Kidney (tissue), 13 donors: ENCODE measurements at regions not wholly inside any gene's neighbourhood (a gene's known extent, or its start where the extent isn't known, plus 50 kb on each side); places are given as distances from the start of the nearest gene placed in this dataset.

Experiments used
- DNase-seq, 5 donors: peaks; one replicate each; pipeline ENCODE4 v3.0.0-alpha.2; 2013 to 2020
- FAIRE-seq: peaks from 2 replicates; lab custom pipeline; 2012; peaks lifted over from hg19 to GRCh38; lab: Jason Lieb, UNC
- H3K27ac ChIP-seq, 2 donors: one replicate each; pipeline ENCODE4 v1.7.0; 2013; ENCODE audit warnings: low read depth in 2 of 2, low read length in 2 of 2, inconsistent platforms in 1 of 2
- H3K27me3 ChIP-seq: one replicate; pipeline ENCODE4 v1.7.1; 2013; ENCODE audit warnings: low read length, inconsistent platforms; ENCODE audit not compliant: control insufficient read depth, insufficient read depth
- H3K36me3 ChIP-seq, 3 donors: one replicate each; pipeline versions ENCODE4 v1.7.0 to v1.7.1; 2013; ENCODE audit warnings: low read length in 3 of 3, control low read depth in 1 of 3, inconsistent platforms in 1 of 3; ENCODE audit not compliant: insufficient read depth in 3 of 3, control insufficient read depth in 2 of 3
- H3K4me1 ChIP-seq, 3 donors: one replicate each; pipeline versions ENCODE4 v1.7.0 to v1.7.1; 2013; ENCODE audit warnings: low read length in 3 of 3, inconsistent platforms in 1 of 3, low read depth in 1 of 3; ENCODE audit not compliant: control insufficient read depth in 2 of 3, insufficient read depth in 2 of 3
- H3K4me3 ChIP-seq, 3 donors: one replicate each; pipeline versions ENCODE4 v1.7.0 to v1.8.1; 2013; ENCODE audit warnings: low read length in 3 of 3, control low read depth in 1 of 3, inconsistent platforms in 1 of 3
- H3K9ac ChIP-seq, 3 donors: one replicate each; pipeline versions ENCODE4 v1.7.0 to v1.7.1; 2013; ENCODE audit warnings: low read length in 3 of 3, control low read depth in 1 of 3, inconsistent platforms in 1 of 3
- H3K9me3 ChIP-seq, 3 donors: one replicate each; pipeline versions ENCODE4 v1.7.0 to v1.7.1; 2013; ENCODE audit warnings: low read length in 3 of 3, control low read depth in 1 of 3, inconsistent platforms in 1 of 3; ENCODE audit not compliant: control insufficient read depth in 2 of 3, insufficient read depth in 1 of 3
- intact Hi-C: fragments of 100-400 bp; cut with DNase I; formaldehyde crosslinking; loops from one replicate; pipeline ENCODE4 v1.11.1; 2022
- TF ChIP-seq, protein P1 (sequence below): IDR thresholded peaks from 3 replicates; pipeline ENCODE4 v1.5.1; 2012; ENCODE audit warnings: mild to moderate bottlenecking, moderate library complexity, borderline replicate concordance; ENCODE audit not compliant: insufficient read depth; ENCODE audit errors: extremely low read depth
- donor health status: control.
- donor health status: control.
- donor health status: control.
- donor health status: control.
- donor health status: control.
- donor health status: DM: yes; HTN: yes; CAD: no.
- donor health status: Normal renal cell carcinoma (clear cell type).

DNA sequence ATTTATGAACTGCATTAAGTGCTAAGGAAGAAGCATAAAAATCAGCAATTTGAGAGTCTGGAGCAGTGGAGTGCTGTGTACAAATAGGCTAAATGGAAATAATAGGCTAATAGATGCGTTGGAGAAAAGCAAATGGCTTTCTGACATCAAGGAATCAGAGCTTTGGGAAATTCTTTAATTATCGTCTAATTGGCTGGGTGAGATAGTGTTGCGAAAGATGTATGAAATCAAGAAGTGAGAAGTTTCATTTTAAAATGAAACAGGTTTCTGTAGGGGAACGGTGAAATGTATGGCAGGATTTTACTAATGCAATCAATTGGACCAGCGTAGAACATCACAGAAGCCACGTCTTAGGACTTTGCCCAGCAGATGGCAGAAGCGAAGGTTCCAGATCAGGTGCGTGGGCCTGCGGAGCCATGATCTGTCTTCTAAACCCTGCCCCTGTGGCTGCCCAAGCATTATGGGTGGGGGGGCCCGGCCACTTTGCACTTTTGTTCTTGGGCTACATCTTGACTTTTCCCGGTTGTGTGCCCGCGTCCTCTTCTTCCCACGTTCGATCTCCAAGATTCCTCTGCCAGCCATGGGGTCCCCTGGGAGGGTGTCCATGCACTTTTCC, 118.5 kb upstream of the SHISA3 start:
- Histone ChIP-seq H3K9ac (no peak overlapping the region), H3K27ac (no peak overlapping the region), H3K4me3 (no peak overlapping the region), H3K36me3 (no peaks in the 10 kb centered on the region), H3K27me3 (no peaks in the 10 kb centered on the region), H3K9me3 (no peaks in the 10 kb centered on the region), H3K4me1 (no peaks in the 10 kb centered on the region)
- TF ChIP-seq, protein P1, sequence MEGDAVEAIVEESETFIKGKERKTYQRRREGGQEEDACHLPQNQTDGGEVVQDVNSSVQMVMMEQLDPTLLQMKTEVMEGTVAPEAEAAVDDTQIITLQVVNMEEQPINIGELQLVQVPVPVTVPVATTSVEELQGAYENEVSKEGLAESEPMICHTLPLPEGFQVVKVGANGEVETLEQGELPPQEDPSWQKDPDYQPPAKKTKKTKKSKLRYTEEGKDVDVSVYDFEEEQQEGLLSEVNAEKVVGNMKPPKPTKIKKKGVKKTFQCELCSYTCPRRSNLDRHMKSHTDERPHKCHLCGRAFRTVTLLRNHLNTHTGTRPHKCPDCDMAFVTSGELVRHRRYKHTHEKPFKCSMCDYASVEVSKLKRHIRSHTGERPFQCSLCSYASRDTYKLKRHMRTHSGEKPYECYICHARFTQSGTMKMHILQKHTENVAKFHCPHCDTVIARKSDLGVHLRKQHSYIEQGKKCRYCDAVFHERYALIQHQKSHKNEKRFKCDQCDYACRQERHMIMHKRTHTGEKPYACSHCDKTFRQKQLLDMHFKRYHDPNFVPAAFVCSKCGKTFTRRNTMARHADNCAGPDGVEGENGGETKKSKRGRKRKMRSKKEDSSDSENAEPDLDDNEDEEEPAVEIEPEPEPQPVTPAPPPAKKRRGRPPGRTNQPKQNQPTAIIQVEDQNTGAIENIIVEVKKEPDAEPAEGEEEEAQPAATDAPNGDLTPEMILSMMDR: no peak
- FAIRE-seq (no peak), DNase-seq (no peak)
- intact Hi-C loops: no loop called here

DNA sequence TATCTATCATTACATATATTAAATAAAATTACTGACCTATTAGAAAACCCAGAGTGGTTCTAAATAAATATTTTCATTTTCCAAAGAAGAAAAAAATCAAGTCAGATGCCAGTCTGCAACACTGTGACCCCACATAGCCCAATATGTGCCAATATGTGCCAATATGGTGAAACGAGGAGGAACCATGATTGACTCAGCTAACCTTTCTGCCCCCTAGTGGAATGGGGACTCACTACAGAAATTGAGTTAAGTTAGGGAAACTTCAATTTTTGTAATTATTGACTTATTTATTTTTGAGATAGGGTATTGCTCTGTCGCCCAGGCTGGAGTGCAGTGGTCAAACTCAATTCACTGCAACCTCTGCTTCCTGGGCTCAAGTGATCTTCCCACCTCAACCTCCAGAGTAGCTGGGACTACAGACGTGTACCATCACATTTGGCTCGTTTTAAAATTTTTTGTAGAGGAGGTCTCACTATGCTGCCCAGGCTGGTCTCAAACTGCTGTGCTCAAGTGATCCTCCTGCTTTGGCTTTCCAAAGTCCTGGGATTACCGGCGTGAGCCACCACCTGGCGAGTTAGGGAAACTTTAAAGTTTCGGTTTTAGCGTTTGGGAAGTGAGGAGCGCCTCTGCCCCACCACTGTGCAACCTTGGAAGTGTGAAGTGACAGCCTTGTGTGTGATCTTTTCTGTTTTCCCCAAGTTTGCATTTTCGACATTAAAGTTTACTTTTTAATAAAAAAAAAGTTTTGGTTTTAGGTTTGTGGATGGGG, 116.8 kb upstream of the SHISA3 start:
- Histone ChIP-seq H3K4me1 (no peaks in the 10 kb centered on the region), H3K9me3 (no peaks in the 10 kb centered on the region), H3K27ac (no peak overlapping the region), H3K9ac (no peak overlapping the region), H3K4me3 (no peak overlapping the region), H3K27me3 (no peaks in the 10 kb centered on the region), H3K36me3 (no peaks in the 10 kb centered on the region)
- FAIRE-seq (no peak), DNase-seq (peak in 1 of 5 donors; percentile 34)
- TF ChIP-seq, protein P1: peak; percentile 34
- intact Hi-C loops: loop anchor here (5.0 kb wide), 1 partner anchor 242 kb away; no protein-coding TSS in a partner anchor

DNA sequence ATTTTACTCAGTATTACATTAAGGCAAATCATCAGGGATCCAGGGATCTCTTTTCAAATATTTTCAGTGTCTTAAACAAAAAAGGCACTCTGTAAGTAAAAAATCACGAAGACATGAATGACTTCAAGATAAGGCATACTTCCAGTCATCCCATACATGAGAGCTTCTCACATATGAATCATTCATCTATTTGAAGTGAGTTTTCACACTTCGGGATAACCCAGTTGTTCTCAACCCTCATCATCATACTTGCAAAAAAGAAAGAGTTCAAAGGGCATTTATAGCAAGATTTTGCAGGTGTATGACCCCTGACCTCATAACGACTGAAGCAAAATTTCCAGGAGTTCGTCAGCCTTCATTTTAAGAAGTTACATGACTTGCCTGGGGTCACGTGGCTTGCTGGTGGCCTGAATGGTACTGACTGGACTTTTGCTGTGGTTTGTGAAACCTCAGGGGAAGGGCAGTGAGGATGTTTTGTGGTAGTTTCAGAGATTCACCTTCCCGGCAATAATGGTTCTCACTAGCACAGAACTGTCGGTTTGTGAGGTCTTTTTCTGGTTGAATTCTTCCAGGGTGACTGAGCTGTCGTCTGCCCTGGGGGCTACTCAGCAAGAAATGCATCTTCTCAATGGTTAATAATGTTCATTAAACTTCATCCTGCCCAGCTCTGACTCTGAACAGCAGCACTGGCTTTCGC, 115.8 kb upstream of the SHISA3 start:
- TF ChIP-seq, protein P1: no peak

More for the DNA sequence above, 115.8 kb upstream of the SHISA3 start:
- intact Hi-C loops: loop anchor here (5.0 kb wide), 1 partner anchor 241 kb away; no protein-coding TSS in a partner anchor
- DNase-seq (no peak), FAIRE-seq (no peak)
- H3K4me1 ChIP-seq: no peaks in the 10 kb centered on the region
- H3K4me3 ChIP-seq: no peak overlapping the region
- no peak overlapping the region for H3K27ac ChIP-seq
- no peaks in the 10 kb centered on the region for H3K27me3 ChIP-seq
- no peak overlapping the region for H3K9ac ChIP-seq
- H3K9me3 ChIP-seq: no peaks in the 10 kb centered on the region
- no peaks in the 10 kb centered on the region for H3K36me3 ChIP-seq
